ENCODE measurements at regions not wholly inside any gene's neighbourhood (a gene's known extent, or its start where the extent isn't known, plus 50 kb on each side); places are given as distances from the start of the nearest gene placed in this dataset.

GRCh38 chr6:4561773-4562400 is 214.3 kb upstream of the CDYL start:
- Histone ChIP-seq H3K9ac (replicated peaks; ENCODE audit: extremely low read depth, insufficient read depth, low read length) (no peak overlapping the region), H3K79me2 (ENCODE audit: control insufficient read depth, insufficient read depth, low read length) (no peaks in the 10 kb centered on the region), H4K20me1 (replicated peaks; ENCODE audit: control insufficient read depth, extremely low read depth, insufficient read depth, low read length) (no peaks in the 10 kb centered on the region), H3K9me1 (replicated peaks; ENCODE audit: control insufficient read depth, extremely low read depth, insufficient read depth, low read length) (no peaks in the 10 kb centered on the region), H3K36me3 (ENCODE audit: control insufficient read depth in 2 of 2, extremely low read depth in 1 of 2, insufficient read depth in 2 of 2, low read length in 2 of 2) (no peaks in the 10 kb centered on the region), H3K4me2 (ENCODE audit: insufficient read depth, low read length) (no peak overlapping the region), H3K27ac (ENCODE audit: insufficient read depth, low read depth, low read length) (no peak overlapping the region), H2AFZ (ENCODE audit: low read depth, low read length) (no peak overlapping the region), H3K9me3 (replicated peaks; ENCODE audit: control insufficient read depth, insufficient read depth, low read length) (no peaks in the 10 kb centered on the region), H3K4me3 (replicated peaks in 1 of 3; ENCODE audit: insufficient read depth in 1 of 3, low read depth in 1 of 3, low read length in 3 of 3) (no peak overlapping the region), H3K27me3 (ENCODE audit: control insufficient read depth in 2 of 2, insufficient read depth in 2 of 2, low read length in 2 of 2) (peaks cover 2% of the 10 kb centered on the region in 2 experiments), H3K4me1 (ENCODE audit: control insufficient read depth, extremely low read depth, insufficient read depth, low read length) (no peaks in the 10 kb centered on the region)
- ChIA-PET POLR2A (no interaction called here), CTCF (no interaction called here)
- no peak for FAIRE-seq
- no peak for TF ChIP-seq JUN (IDR thresholded peaks at IDR 0.05; ENCODE audit: borderline replicate concordance, insufficient read depth, insufficient read length, low read depth)
- no peak for TF ChIP-seq MYC (IDR thresholded peaks at IDR 0.05; ENCODE audit: low read depth, low read length)
- no peak for TF ChIP-seq POLR2AphosphoS5 (IDR thresholded peaks at IDR 0.05; ENCODE audit: insufficient read depth, low read depth, low read length)
- no peak for TF ChIP-seq CTCF (IDR thresholded peaks at IDR 0.05; ENCODE audit: extremely low read depth in 1 of 2, insufficient read depth in 1 of 2, low read depth in 1 of 2, low read length in 2 of 2)
- TF ChIP-seq GATA2 (IDR thresholded peaks at IDR 0.05; ENCODE audit: insufficient read depth, insufficient read length, low read depth, low read length) = no peak
- TF ChIP-seq POLR2A (IDR thresholded peaks at IDR 0.05; ENCODE audit: low read depth, low read length) = no peak
- no peak for TF ChIP-seq MAX (IDR thresholded peaks at IDR 0.05; ENCODE audit: insufficient read depth, insufficient read length)
- TF ChIP-seq EZH2 (IDR thresholded peaks at IDR 0.05; ENCODE audit: borderline replicate concordance, low read depth, low read length, severe bottlenecking) = no peak
- no peak for TF ChIP-seq FOS (IDR thresholded peaks at IDR 0.05; ENCODE audit: borderline replicate concordance, insufficient read depth, low read length)
- intact Hi-C loops (cut with micrococcal nuclease) (no loop called here), dilution Hi-C loops (cut with MboI; ENCODE audit: extremely low pct_ligation_motif_present, low sequenced_read_pairs) (no loop called here)
- no peak for DNase-seq (ENCODE audit: low read depth, low spot score)
- BruUV-seq (replicated peaks) = no TSS peak
